HG03432 (cell line): ENCODE measurements at regions not wholly inside any gene's neighbourhood (a gene's known extent, or its start where the extent isn't known, plus 50 kb on each side); places are given as distances from the start of the nearest gene placed in this dataset.

ENCODE experiments used
- ATAC-seq: cut with Tn5 transposase; IDR thresholded peaks from one replicate; pipeline ENCODE4 v1.9.1; 2021; ENCODE audit warnings: mild to moderate bottlenecking, moderate library complexity; ENCODE audit not compliant: unreplicated experiment

GRCh38 chr7:45506059-45506458 lies 68.1 kb upstream of the ADCY1 start:
- ATAC-seq, result no peak

GRCh38 chr7:45509222-45509621 lies 64.9 kb upstream of the ADCY1 start:
- ATAC-seq, result no peak

- no peak for ATAC-seq
Measured at GRCh38 chr7:45511721-45512597, 62.2 kb upstream of the ADCY1 start.

GRCh38 chr7:45514944-45515343 lies 59.2 kb upstream of the ADCY1 start:
- ATAC-seq, result no peak

- no peak for ATAC-seq
Measured at GRCh38 chr7:45515346-45515745, 58.8 kb upstream of the ADCY1 start.
